ENCODE measurements at regions not wholly inside any gene's neighbourhood (a gene's known extent, or its start where the extent isn't known, plus 50 kb on each side); places are given as distances from the start of the nearest gene placed in this dataset.
A peak's percentile ranks its signal among the peaks of the same experiment; 100 is the strongest.
"Not testable (repeated sequence)": the region's sequence is repeated elsewhere in the genome, so short reads cannot be mapped to it uniquely, and the experiment has no call there.

- Mint-ChIP-seq H3K27me3 (ENCODE audit: insufficient read depth) (peaks cover 10% of the 10 kb centered on the region), H3K4me1 (ENCODE audit: low read depth) (peaks cover 13% of the 10 kb centered on the region)
- not testable (repeated sequence) for H3K9me3 Mint-ChIP-seq; H3K27ac Mint-ChIP-seq; DNase-seq; H3K36me3 Mint-ChIP-seq (ENCODE audit: low read depth); H3K4me3 Mint-ChIP-seq
These were observed 107.5 kb downstream of the NPIPB11 start for GRCh38 chr16:29298997-29299396.

- H3K4me1 Mint-ChIP-seq (ENCODE audit: low read depth): peaks cover 13% of the 10 kb centered on the region
- H3K27ac Mint-ChIP-seq; H3K27me3 Mint-ChIP-seq (ENCODE audit: insufficient read depth); H3K36me3 Mint-ChIP-seq (ENCODE audit: low read depth); DNase-seq; H3K4me3 Mint-ChIP-seq; H3K9me3 Mint-ChIP-seq: not testable (repeated sequence)
These were observed 108.2 kb downstream of the NPIPB11 start for GRCh38 chr16:29298307-29298706.

DNA sequence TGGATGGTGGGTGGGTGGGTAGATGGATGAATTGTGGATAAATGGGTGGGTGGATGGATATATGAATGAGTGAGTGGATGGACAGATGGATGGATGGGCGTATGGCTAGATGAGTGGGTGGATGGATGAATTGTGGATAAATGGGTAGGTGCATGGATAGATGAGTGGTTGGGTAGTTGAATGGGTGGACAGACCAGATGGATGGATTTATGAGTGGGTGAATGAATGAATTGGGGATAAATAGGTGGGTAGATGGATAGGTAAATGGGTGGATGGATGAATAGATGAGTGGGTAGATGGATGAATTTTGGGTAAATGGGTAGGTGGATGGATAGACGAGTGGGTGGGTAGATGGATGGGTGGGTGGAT is 108.7 kb downstream of the NPIPB11 start:
- not testable (repeated sequence) for H3K27ac Mint-ChIP-seq; H3K9me3 Mint-ChIP-seq; H3K27me3 Mint-ChIP-seq (ENCODE audit: insufficient read depth); H3K4me3 Mint-ChIP-seq; DNase-seq; H3K36me3 Mint-ChIP-seq (ENCODE audit: low read depth)
- H3K4me1 Mint-ChIP-seq (ENCODE audit: low read depth): peaks cover 13% of the 10 kb centered on the region

DNA sequence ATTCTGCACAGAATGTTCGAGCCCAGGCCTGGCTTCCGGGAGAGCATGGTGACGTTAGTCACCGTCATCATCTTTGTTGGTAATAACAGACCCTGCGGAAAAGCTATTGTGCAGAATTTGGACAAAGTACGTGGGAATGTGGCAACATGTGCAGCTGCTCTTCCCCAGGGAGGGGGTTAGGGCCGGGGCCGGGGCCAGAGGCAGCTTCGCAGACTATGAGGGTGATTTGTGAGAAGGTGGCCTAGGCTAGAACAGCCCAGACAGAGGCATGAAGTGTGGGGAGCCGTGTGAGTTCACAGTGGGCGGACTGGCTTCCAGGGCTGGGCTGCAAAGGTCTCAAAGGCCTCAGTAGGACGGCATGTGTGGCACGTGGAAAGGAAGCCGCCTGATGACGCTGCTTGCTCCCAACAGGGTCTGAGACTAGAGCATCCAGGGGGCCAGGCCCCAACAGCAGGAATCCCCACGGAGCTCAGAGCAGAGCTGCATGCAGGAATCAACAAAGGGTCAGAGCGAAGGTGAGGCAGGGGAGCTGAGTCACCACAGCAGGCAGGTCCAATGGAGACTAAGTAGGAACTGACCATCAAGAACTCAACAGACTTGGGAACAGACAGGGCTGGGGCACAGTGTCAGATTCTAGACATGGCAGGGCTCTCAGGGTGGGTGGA is 109.2 kb downstream of the NPIPB11 start:
- not testable (repeated sequence) for H3K27ac Mint-ChIP-seq; H3K36me3 Mint-ChIP-seq (ENCODE audit: low read depth); DNase-seq; H3K4me3 Mint-ChIP-seq; H3K9me3 Mint-ChIP-seq; H3K27me3 Mint-ChIP-seq (ENCODE audit: insufficient read depth)
- peaks cover 13% of the 10 kb centered on the region for H3K4me1 Mint-ChIP-seq (ENCODE audit: low read depth)

- not testable (repeated sequence) for H3K4me3 Mint-ChIP-seq; H3K27ac Mint-ChIP-seq; DNase-seq; H3K9me3 Mint-ChIP-seq; H3K27me3 Mint-ChIP-seq (ENCODE audit: insufficient read depth); H3K36me3 Mint-ChIP-seq (ENCODE audit: low read depth)
- H3K4me1 Mint-ChIP-seq (ENCODE audit: low read depth): peaks cover 13% of the 10 kb centered on the region
These were observed 110.3 kb downstream of the NPIPB11 start for GRCh38 chr16:29296176-29296575.

DNA sequence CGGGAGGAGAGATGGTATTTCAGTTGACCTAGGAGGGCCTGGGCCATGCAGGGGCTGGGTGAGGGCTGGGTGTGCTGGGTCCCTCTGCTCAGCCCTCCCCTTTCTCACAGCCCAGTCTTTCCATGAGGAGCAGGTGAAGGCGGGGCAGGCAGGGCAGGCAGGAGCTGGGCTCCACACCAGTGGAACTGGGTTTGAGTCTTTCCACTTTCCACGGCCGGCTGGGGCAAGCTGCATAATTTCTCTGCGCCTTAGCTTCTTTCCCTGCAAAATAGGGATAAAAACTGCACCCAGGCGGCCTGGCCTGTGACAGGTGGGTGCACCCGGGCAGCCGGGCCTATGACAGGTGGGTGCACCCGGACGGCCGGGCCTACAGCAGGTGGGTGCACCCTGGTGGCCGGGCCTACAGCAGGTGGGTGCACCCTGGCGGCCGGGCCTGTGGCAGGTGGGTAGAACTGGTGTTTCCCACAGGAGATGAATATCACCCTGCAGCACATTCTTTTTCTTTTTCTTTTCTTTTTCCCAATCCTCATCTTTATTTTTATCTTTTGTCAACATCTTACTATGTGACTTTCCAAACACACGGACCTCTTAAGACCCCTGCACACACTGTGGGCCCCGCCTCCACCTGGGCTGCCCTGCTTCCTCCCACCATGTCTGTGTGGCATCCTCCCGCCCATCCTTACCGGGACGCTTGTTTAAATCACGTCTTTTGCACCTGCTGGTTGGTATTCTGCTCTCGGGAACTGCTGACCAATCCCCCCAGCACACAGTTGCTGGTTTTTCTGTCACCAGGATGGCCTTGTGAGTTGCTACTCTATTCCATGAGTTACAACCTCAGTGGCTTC is 111.3 kb downstream of the NPIPB11 start:
- H3K4me3 Mint-ChIP-seq; H3K36me3 Mint-ChIP-seq (ENCODE audit: low read depth); H3K27me3 Mint-ChIP-seq (ENCODE audit: insufficient read depth); H3K9me3 Mint-ChIP-seq; DNase-seq; H3K27ac Mint-ChIP-seq: not testable (repeated sequence)
- H3K4me1 Mint-ChIP-seq (ENCODE audit: low read depth): peaks cover 13% of the 10 kb centered on the region

GRCh38 chr16:29294400-29294933 is 112.0 kb downstream of the NPIPB11 start:
- H3K36me3 Mint-ChIP-seq (ENCODE audit: low read depth); H3K4me1 Mint-ChIP-seq (ENCODE audit: low read depth); H3K27ac Mint-ChIP-seq; H3K27me3 Mint-ChIP-seq (ENCODE audit: insufficient read depth); DNase-seq; H3K9me3 Mint-ChIP-seq; H3K4me3 Mint-ChIP-seq: not testable (repeated sequence)

DNA sequence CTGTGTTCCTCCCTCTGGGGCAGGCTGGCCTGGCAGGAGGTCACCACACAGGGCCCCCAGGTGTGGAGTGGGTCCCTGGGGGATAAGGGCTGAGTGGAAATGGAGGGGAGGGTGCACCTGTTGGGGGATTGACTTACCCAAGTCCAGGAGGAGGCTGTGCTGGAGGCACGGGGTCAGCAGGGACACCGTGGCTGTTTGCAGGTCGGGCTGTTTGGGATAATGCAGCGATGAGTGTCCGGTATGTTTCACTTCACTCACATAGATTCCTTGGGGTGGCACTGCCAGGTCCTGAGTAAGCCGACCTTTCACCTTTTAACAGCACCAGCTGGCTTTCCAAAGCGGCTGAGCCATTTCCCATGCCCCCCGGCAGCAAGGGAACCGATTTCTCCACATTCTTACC is 113.0 kb downstream of the NPIPB11 start:
- H3K27ac Mint-ChIP-seq; H3K27me3 Mint-ChIP-seq (ENCODE audit: insufficient read depth); H3K9me3 Mint-ChIP-seq; H3K4me3 Mint-ChIP-seq; DNase-seq; H3K36me3 Mint-ChIP-seq (ENCODE audit: low read depth); H3K4me1 Mint-ChIP-seq (ENCODE audit: low read depth): not testable (repeated sequence)

GRCh38 chr16:29292952-29293471 is 113.5 kb downstream of the NPIPB11 start:
- not testable (repeated sequence) for H3K4me1 Mint-ChIP-seq (ENCODE audit: low read depth); DNase-seq; H3K4me3 Mint-ChIP-seq; H3K27ac Mint-ChIP-seq; H3K36me3 Mint-ChIP-seq (ENCODE audit: low read depth); H3K27me3 Mint-ChIP-seq (ENCODE audit: insufficient read depth); H3K9me3 Mint-ChIP-seq

DNA sequence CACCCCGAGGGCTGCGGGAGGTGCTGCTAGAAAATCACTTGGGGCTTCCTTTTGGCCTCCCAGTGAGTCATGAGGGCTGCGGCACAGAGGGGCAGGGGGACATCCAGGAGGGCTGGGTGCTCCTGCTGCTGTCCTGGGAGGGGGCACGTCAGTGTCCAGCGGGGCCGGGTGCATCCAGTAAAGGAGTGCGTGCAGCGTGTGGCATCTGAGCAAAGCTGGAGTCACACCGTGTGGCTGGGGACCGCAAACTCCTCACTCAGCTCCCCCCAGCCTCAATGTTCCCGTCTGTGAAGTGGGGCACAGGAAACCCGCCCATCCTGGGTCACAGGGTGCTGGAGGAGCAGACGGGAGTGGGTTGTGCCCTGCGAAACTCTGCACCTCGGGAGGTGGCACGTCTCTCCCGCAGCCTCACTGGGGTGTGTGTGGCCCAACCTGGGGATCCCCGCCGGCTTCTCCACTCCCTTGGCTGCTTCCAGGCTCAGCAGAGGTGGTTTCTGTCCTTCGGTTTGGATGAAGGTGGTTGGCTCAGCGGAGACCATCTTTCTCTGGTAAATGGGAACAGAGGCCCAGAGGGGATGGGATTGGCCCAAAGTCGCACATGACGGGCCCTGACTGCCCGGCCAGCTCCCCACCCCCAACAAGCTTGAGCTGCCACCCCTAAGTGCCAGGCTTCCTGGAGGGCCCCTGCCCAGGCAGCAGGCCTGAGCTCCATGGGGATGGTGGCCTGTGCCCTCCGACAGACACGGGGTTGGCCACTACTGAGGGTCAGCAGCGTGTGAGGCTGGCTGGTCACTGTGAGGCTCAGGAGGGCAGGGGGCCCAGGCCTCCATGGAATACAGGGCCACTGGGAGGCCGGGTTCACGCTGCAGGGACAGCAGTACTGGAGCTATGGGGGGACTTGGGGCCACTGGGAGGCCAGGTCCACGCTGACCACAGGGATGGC is 114.9 kb downstream of the NPIPB11 start:
- not testable (repeated sequence) for H3K9me3 Mint-ChIP-seq; DNase-seq; H3K36me3 Mint-ChIP-seq (ENCODE audit: low read depth); H3K4me1 Mint-ChIP-seq (ENCODE audit: low read depth); H3K27me3 Mint-ChIP-seq (ENCODE audit: insufficient read depth); H3K4me3 Mint-ChIP-seq
- peak overlapping the region; percentile 13; the same call in 1 of the 2 replicates for H3K27ac Mint-ChIP-seq

All from HFFc6 (cell line).